ENCODE measurements at regions not wholly inside any gene's neighbourhood (a gene's known extent, or its start where the extent isn't known, plus 50 kb on each side); places are given as distances from the start of the nearest gene placed in this dataset.

GRCh38 chr11:128193615-128194014, 393.7 kb downstream of the ETS1 start:
- H4K20me1 ChIP-seq (replicated peaks; ENCODE audit: insufficient read depth) = no peaks in the 10 kb centered on the region
- H3K27me3 Mint-ChIP-seq (ENCODE audit: insufficient read depth, low read depth, poor library complexity) = no peaks in the 10 kb centered on the region
- ATAC-seq = no peak
- H3K27ac Mint-ChIP-seq = no peak overlapping the region
- no peaks in the 10 kb centered on the region for H3K27me3 ChIP-seq (ENCODE audit: insufficient read depth)
- H3K36me3 Mint-ChIP-seq (ENCODE audit: low read depth) = no peaks in the 10 kb centered on the region
- H3K4me3 ChIP-seq = no peak overlapping the region
- no peak overlapping the region for H3K4me3 Mint-ChIP-seq
- H2AFZ ChIP-seq = 0 out of 2 replicates have a peak overlapping the region, but pooled peaks have one; percentile 45
- no peaks in the 10 kb centered on the region for H3K4me1 Mint-ChIP-seq
- DNase-seq (ENCODE audit: low spot score) = no peak
- H3K79me2 ChIP-seq (replicated peaks; ENCODE audit: insufficient read depth) = no peaks in the 10 kb centered on the region
- H3K4me2 ChIP-seq = no peak overlapping the region
- TF ChIP-seq POLR2AphosphoS5 (IDR thresholded peaks at IDR 0.05; ENCODE audit: low read depth) = no peak
- TF ChIP-seq ZNF114 (CRISPR knock-in tag; IDR thresholded peaks at IDR 0.05) = no peak
- TF ChIP-seq ZNF331 (CRISPR knock-in tag; IDR thresholded peaks at IDR 0.05; ENCODE audit: low read depth) = no peak
- TF ChIP-seq ZNF462 (CRISPR knock-in tag; IDR thresholded peaks at IDR 0.05) = no peak
- no peak for TF ChIP-seq NANOG (IDR thresholded peaks at IDR 0.05; ENCODE audit: borderline replicate concordance)
- TF ChIP-seq ETS1 (IDR thresholded peaks at IDR 0.05) = no peak
- no peak for TF ChIP-seq REST (IDR thresholded peaks at IDR 0.05; ENCODE audit: unreplicated experiment)
- TF ChIP-seq CREB1 (CRISPR knock-in tag; IDR thresholded peaks at IDR 0.05; ENCODE audit: low read depth) = no peak
- no peak for TF ChIP-seq EZH2 (IDR thresholded peaks at IDR 0.05; ENCODE audit: low read depth, unreplicated experiment)
- no peak for TF ChIP-seq CTCF (conservative IDR thresholded peaks at IDR 0.05; ENCODE audit: low read depth in 2 of 2)
- no peak for TF ChIP-seq EZH2phosphoT487 (IDR thresholded peaks at IDR 0.05; ENCODE audit: unreplicated experiment)
- TF ChIP-seq JUNB (IDR thresholded peaks at IDR 0.05; ENCODE audit: unreplicated experiment) = no peak
- TF ChIP-seq STAT1 (IDR thresholded peaks at IDR 0.05; ENCODE audit: unreplicated experiment) = no peak
- H3K9me2 ChIP-seq (ENCODE audit: insufficient read depth) = no peaks in the 10 kb centered on the region
- no peak overlapping the region for H3K27ac ChIP-seq (ENCODE audit: low read depth)
- no peaks in the 10 kb centered on the region for H3F3A ChIP-seq (replicated peaks; ENCODE audit: low read depth)
- no peaks in the 10 kb centered on the region for H3K4me1 ChIP-seq (ENCODE audit: insufficient read depth)
- H3K36me3 ChIP-seq (ENCODE audit: insufficient read depth) = no peaks in the 10 kb centered on the region
- H3K9me3 Mint-ChIP-seq = no peaks in the 10 kb centered on the region; the same call in 2 of the 3 replicates

Measured in GM23338 (cell line).